ENCODE measurements at regions not wholly inside any gene's neighbourhood (a gene's known extent, or its start where the extent isn't known, plus 50 kb on each side); places are given as distances from the start of the nearest gene placed in this dataset.

DNA sequence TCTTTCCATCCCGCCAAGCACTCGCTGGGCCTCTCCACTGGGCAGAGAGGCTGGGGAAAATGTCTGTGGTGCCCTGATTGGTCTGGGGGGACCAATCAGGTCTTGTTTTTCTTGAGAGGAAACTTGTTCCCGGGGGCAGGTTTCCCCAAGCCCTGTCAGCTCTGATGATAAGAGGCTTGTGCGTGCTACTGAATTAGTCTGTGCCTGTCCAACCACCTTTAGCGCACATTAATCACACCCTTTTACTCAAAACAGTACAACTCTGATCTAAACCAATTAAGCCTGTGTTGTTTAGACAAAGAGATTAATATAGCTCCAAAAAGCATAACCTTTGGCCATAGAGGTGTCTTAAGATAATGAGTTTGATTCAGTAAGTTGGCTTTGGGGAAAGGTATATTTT is 580.4 kb downstream of the VRK1 start:
- no peak for DNase-seq (ENCODE audit: low read depth in 2 of 3, low spot score in 2 of 3)

DNA sequence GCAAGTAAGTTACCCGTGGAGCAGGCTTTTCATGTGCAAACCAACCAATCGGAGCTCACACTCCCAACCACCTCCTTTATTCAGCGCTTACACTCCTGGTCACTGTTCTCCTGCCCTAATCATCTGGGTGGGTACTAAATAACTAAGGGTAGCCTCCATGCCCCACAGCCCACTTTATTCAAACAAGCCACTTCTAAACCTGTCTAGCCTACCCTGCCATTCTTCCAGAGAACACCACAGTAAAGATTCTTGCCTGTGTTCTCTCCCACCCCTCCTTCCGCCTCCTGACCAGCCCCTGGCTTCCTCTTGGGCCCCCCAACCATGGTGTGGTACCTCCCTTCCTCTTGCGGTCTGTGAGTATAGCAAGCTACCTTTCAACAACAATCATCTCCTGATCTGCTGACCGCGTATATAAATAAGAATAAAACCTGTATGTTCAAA is 581.9 kb downstream of the VRK1 start:
- DNase-seq (ENCODE audit: low read depth in 2 of 3, low spot score in 2 of 3): peak in 2 of 3 donors; percentile 9 to 47

DNA sequence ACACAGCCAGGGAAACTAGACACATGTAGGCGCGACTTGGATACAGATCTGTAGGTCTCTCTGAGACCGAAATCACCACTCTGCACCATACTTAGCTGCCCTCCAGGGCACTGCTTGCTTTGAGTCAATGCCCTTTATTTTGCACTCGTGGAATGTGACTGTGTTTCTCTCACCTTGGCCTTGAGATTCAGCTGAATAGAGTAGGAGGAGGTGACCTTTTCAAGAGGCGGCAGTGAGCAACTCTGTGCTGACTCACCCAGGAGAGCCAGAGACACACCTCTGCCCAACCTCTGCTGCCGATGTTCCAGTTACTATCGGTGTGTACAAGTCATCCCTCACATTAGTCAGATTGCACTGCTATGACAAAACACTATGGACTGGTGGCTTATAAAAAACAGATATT is 583.4 kb downstream of the VRK1 start:
- no peak for DNase-seq (ENCODE audit: low read depth in 2 of 3, low spot score in 2 of 3)

DNA sequence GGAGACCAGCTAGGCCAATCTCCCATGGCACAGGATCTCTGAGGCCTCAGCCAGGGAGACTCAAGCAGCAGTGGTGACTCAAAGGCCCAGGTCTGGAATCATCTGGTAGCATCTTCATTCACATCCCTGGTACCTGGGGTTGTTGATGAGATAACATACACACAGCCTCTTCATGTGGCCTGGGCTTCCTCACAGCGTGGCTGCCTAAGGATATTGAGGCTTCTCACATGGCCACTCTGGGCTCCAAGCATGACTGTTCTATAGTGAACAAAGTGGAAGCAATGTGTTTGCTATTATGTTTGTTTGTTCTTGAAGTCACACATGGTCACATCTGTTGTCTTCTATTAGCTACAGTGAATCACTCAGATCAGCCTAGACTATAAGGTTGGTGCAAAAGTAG is 584.1 kb downstream of the VRK1 start:
- DNase-seq (ENCODE audit: low read depth in 2 of 3, low spot score in 2 of 3): no peak

DNA sequence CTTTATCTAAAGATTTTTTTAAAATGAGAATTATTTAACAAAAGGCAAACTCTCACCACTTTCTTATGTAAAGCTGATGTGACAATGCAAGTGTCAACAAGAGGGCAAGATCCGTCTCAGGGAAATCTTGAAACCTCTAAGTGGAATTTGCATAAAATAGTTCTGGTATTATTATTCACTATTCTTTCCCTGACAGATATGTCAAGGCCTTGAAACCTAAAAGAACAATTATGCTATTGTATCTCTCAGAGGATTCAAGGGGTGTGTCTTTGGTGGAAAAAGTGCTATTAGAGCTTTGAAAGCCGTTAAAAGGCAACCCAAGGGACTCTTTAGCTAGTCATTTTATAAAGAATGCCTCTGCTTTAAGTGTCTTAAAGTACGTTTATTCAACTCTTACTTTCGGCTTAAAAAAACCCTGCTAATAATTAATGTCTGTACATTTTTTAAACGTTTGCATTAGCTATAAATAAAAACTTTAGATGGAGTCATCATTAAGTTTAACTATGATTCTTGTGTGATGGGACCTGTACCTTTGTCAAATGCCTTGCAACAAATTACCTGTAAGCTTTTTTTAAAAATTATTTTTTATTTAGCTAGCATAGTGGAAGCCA is 585.5 kb downstream of the VRK1 start:
- DNase-seq (ENCODE audit: low read depth in 2 of 3, low spot score in 2 of 3): no peak

DNA sequence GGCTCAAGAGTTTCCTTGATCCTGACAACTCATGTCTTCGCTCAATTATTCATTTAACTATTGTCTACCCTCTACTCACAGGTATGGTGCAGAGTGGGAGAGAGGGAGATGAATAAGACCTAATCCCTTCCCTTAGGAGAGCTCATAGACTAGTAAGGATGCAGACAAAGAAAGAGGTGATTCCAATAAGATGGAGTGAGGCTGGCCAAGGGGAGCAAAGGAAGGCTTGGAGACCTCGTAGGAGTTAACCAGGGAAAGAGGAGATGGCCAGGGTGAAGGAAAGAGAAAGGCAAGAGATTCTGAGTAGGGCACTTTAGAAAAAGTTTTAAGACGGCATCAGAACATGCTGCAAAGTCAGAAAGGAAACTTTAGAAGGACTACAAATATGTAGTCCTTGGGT is 588.5 kb downstream of the VRK1 start:
- DNase-seq (ENCODE audit: low read depth in 2 of 3, low spot score in 2 of 3): no peak

DNA sequence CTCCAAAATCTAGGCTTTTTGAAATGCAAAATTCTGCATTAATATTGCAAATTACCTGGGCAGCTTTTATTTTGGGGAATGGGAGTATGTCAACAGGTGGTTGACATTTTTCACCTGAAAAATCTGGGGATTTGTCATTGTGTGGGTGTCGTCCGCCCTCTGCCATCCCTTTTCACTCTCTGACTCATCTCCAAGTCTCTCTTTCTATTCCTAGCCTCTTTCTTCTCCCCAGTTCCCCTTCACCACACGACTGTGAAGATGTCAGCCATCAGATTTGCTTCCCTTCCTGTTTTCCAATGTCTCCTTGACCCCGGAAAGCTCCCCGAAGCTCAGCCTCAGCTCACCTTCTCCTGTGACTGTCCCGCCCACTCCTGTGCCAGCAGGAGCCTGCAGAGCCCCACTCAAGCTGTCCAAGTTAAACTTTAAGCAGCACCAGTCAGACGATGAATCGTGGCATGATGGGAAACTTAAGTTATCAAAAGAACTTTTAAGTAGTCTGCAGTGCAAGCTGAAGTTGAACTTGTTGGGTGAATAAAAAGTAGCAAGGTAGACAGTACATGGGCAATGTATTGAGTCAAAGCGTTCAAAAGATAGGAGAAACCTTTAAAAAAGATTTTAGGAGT is 590.2 kb downstream of the VRK1 start:
- no peak for DNase-seq (ENCODE audit: low read depth in 2 of 3, low spot score in 2 of 3)

DNA sequence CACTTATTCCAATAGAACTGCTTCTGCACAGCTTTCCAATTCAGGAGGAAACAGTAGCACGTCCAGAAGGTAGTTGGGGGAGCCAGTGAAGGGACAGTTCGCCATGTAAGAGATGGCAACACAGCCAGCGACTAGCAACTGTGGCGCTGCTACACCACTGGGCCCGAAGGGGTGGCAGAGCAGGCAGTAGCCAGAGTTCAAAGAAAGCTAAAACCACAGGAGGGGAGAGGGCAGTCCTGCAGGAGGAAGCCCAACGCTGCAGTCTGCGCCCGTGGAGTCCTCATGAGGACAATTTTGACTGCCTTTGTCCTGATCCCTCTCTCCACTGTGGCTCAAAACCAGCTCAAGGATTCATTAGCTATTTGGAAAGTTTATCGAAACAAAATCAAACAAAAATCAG is 591.2 kb downstream of the VRK1 start:
- DNase-seq (ENCODE audit: low read depth in 2 of 3, low spot score in 2 of 3): no peak

DNA sequence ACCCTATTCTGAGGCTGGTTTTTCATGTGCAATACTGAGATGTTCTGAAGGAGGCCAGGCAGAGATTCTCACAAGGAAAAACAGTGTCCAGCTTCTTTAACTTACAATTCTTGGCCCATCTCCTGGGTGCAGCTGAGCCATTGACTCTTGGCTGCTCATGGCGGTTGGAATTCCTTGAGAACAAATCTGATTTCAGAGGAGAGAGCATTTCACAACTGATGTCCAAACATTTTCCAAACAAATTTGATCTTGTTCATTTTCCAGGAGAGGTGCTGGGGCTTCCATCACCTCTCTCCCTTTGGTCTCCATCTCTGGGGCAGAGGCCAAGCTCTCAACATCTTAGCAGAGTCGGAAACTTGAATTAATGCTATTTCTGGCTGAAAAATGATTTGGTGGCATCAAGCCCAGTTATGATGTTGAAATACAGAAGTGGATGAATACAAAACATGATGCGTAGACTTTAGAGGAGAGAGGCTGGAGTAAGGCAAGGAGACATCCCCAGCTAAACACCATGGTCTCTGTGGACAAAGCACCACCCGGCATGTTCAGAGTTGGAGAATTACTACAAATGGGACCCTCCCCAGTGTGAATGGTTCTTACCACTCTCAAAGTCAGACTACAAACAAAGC is 593.0 kb downstream of the VRK1 start:
- no peak for DNase-seq (ENCODE audit: low read depth in 2 of 3, low spot score in 2 of 3)

DNA sequence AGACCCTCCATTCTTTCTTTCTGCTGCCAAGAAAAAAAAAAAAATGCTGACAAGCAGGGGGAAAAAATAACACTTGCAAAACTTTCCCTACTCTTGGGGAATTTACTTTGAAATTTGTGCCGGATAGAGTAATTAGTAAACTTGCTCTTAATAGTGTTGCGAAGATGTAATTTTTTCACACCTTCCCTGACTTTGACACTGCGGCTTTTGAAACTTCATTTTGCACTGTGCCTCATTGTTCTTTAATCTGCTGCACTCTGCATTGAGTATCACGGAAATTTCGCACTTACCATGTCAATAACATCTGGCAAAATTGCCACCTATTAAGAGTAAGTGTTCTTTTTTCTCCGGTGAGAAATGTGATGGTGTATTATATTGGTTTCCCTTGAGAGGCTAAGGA is 596.1 kb downstream of the VRK1 start:
- DNase-seq (ENCODE audit: low read depth in 2 of 3, low spot score in 2 of 3): no peak

DNA sequence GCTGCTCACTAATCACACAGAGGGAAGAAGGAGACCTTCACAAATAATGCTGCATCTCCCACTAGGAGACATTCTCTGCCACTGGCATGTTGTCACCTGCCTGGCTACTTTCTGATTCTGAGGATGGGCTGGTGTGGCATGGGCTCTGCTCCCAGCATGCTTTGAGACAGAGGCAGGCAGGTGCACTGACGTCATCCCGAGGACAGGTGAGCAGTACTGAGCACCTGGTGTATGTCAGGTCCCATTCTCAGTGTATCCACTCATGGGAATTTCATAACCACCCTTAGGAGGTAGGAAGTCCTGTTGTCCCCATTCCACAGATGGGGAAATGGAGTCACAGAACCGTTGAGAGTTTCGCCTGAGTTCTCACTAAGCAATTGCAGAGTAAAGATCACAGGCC is 597.9 kb downstream of the VRK1 start:
- DNase-seq (ENCODE audit: low read depth in 2 of 3, low spot score in 2 of 3): no peak

DNA sequence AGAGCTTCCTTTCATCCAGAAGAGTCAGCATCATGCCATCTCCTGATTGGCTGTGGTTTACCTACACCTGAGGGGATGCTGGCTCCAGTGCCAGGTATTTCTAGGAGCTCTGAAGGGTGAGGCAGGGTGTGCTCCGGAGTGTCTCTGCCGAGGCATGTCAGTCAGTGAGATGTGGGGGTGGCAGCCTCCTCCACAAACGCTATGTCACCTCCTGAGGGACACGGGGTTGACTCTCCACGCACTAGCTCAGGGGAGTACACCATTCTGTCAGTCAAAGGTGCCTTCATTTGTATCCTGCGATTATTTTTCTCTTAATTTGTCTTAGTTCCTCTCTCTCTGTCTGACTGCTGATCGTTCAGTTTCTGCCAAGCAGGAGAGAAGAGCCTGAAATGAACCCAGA is 604.5 kb downstream of the VRK1 start:
- DNase-seq (ENCODE audit: low read depth in 2 of 3, low spot score in 2 of 3): no peak

DNA sequence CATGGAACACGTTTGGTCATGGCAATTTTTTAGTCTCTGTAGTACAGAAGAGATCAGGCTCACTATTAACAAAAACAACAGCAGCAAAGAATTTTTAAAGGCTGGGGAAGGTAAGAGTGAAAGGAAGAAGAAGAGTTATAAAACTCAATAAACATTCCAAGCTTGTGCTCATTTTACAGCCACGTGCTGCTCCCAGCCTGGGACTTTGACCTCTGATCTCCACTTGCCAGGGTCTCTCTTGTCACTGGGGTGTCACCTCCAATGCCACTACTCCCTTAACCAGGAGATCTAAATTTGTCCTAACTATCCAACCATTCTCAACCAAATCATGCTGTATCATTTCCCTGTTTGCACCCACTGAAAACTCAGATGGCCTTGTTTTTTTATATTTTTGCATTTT is 605.1 kb downstream of the VRK1 start:
- no peak for DNase-seq (ENCODE audit: low read depth in 2 of 3, low spot score in 2 of 3)

DNA sequence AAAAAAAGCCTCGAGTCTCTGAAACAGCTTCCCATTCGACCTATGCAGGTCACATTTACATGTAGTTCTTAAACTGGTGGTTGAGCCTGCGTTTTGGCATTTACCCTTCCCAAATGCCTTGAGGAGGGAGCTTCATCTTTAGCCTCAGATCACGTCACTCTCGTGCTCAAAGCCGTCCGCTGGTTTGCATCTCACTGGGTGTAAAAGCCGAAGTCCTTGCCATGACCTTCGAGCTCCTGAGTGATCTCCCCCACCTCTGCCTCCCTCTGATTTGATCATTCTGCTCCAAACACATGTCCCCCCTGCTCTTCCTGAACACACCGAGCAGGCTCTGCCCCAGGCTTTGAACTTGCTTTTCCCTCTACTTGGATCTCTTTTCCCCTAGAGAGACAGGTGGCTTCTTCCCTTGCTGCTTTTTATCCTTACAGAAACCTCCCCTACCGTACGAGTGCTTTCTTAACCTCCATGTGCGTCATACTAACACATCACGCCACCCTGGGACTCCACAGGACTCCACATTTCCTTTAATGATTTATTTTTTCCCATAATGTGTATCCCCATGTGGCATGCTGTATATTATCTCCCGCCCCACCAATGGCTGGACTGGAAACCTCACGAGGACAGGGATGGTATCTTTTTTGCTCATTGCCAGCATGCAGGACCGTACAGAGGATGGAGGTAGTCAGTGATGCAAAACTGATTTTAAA is 610.7 kb downstream of the VRK1 start:
- no peak for DNase-seq (ENCODE audit: low read depth in 2 of 3, low spot score in 2 of 3)

DNA sequence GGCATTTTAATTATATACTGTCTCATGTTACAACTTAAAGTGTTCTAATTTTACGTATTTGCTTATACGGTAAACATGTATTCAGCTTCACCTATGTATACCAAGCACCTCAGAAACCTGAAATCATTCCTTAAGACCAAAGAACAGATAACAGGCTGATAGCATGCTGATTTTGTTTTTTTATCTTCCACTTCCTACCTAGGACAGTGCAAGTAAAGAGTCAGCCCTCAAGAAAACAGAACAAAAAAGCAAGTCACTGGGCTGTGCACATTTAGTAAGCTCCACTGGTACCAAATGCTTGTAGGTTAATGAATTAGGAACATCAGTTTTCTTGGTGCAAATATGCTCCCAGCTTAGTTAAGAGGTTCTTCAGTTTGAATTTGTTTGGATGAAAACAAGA is 611.3 kb downstream of the VRK1 start:
- no peak for DNase-seq (ENCODE audit: low read depth in 2 of 3, low spot score in 2 of 3)

DNA sequence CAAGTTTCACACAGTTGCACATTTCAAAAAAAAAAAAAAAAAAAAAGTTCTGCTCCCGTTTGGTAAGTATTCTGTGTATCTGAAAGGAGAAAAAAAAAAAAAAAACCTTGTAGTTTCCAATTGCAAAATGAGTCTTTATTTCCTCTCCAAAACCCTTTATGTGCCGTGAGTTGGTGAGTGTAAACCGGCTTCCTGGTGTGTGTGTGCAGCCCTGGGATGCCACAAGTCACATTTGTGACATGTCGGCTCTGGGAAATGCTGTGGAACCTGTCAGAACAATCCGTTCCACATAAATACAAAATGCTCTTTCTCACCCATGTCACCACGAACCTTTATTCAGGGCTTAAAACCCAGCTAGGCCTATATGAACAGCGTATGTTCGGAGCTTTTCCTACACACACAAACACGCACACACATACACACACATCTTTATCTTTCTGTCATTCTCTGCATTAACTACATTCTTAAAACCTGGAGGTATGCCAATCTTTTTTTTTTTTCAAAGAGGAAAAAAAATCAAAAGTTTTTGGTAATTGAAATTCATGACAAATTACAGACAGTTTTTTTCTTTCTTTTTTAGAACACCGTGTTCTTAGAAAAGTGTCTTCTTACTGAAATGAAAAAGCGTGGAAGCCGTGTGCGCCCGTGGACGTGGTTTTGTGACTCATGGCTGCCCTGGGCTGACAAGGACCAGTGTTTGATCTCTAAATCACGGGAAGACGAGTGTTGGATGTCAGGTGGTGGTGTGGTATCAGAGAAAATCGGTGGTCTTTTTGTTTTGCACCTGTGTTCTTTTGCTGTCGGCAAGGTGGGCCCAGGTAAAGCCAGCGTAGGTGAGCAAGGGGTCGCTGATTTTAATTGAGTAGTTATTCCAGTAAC is 612.0 kb downstream of the VRK1 start:
- peak in 1 of 3 donors; percentile 14 for DNase-seq (ENCODE audit: low read depth in 2 of 3, low spot score in 2 of 3)

DNA sequence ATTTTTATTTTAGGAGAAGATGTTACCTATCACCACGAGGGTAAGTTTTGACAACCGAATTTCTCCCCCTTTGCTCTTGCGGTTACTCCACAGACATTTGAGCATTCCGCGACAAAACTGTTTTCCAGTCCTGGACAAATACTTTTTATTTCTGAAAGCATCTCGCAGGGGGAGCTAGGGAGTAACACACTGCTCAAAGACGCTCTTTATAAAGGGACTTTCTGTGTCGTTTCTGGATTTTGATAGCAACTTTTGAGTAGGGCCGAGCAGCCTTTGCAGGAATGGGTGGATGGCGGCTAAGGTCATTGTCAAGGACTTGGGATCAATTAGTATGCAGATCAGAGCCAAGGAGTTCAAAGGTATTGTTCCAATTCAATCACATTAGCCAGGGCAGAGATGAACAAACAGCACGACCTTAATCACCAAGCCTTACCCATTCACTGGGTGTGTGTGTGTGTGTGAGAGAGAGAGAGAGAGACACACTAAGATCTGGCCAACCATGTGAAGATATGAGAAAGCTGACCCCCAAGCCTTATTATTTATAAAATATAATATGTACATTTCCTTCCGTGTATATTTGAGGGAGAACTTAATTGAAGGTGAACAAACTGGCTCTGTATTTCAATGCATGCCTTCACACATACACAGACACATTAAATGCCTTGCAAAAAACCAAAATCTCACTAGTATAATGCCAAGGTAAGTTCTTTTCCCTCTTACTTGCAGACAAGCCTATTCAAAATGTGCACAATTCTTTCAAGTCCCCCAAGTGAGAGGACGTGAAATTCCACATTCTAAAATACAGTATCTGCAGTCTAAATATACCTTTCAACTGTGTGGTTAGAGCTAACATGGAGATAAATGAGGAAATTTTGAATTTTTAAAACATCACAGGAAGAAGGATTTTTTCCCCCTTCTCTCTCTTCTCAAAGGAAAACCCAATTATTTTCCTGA is 613.8 kb downstream of the VRK1 start:
- peak in 2 of 3 donors; percentile 21 to 24 for DNase-seq (ENCODE audit: low read depth in 2 of 3, low spot score in 2 of 3)

DNA sequence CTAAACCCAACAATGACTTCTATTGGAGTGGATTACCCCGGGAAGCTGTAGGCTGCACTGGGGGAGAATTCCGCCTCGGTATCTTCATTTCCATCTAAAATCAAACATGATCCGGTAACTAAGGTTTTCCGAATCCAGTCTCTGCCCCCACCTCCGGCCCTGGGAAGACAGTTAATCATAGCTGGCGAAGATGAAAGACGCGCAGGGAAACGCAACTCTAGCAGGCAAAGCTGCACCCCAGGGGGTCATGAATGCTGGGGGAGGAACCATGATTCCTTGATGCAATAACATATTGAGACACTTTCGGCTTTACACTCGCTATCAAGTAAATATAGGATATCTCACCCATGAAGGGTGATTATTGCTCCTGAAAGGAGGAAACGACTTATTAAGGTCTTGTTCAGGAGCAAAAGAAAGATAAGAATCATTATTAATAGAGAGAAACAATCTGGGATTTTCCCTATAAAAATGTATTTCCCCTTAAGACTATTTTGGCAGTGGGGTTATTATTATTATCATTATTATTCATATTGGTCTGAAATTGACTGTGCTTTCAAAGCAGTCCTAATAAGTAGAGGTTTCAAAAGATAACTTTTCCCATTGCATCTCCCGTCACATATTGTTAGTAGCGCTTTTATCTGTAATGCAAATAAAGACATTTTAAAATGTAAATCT is 614.9 kb downstream of the VRK1 start:
- DNase-seq (ENCODE audit: low read depth in 2 of 3, low spot score in 2 of 3): peak in 1 of 3 donors; percentile 11

DNA sequence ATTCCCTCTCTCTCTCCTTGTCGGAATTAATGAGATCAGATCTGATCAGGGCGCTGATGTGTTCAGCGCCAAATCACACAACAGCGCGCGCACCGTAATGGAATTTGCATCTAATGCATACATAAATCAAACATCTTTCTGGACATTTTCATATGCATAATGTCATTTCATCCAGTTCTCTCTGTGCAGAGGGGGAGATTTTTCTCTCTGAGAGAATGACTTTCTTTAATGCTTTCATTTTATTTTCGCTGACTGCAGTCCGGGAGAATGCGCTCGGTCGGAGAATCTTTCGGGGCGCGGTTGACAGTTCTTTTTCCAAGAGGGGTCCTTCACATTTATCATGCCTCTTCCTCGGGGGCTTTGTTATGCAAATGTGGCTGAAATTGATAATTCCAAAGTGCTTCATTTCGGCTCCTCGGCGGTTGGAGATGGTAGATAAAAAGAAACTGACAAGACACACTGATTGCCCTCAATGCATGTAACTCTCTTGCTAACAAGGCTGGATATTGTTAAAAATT is 615.9 kb downstream of the VRK1 start:
- DNase-seq (ENCODE audit: low read depth in 2 of 3, low spot score in 2 of 3): peak in 1 of 3 donors; percentile 29

Data from hematopoietic multipotent progenitor cell (in vitro differentiated cells).